Upper lobe of left lung (tissue), 6 donors: ENCODE measurements at regions not wholly inside any gene's neighbourhood (a gene's known extent, or its start where the extent isn't known, plus 50 kb on each side); places are given as distances from the start of the nearest gene placed in this dataset.

Experiments used
- ATAC-seq, 2 donors: fragments of 200-7000 bp; cut with Tn5 transposase; one replicate each; pipeline ENCODE4 v1.9.1; 2022; ENCODE audit warnings: mild to moderate bottlenecking in 2 of 2, moderate library complexity in 2 of 2; ENCODE audit not compliant: low FRiP score in 2 of 2
- DNase-seq, 2 donors: peaks; one replicate each; pipeline ENCODE4 v3.0.0-alpha.2; 2019 to 2020
- H3K27ac ChIP-seq, 4 donors: fragments of 200-600 bp; sonication (generic); one replicate each; pipeline ENCODE4 v1.5.1; 2016 to 2019
- H3K27me3 ChIP-seq, 4 donors: fragments of 200-600 bp; sonication (generic); one replicate each; pipeline ENCODE4 v1.5.1; 2017 to 2019
- H3K36me3 ChIP-seq, 4 donors: fragments of 200-600 bp; sonication (generic); one replicate each; pipeline ENCODE4 v1.5.1; 2016 to 2019
- H3K4me1 ChIP-seq, 4 donors: fragments of 200-600 bp; sonication (generic); one replicate each; pipeline ENCODE4 v1.5.1; 2018 to 2019
- H3K4me3 ChIP-seq, 4 donors: fragments of 200-600 bp; sonication (generic); one replicate each; pipeline ENCODE4 v1.5.1; 2017 to 2019; ENCODE audit warnings: mild to moderate bottlenecking in 2 of 4, moderate library complexity in 1 of 4
- H3K9me3 ChIP-seq, 4 donors: fragments of 200-600 bp; sonication (generic); one replicate each; pipeline ENCODE4 v1.5.1; 2018 to 2019
- CTCF ChIP-seq, 6 experiments: fragments of 450-650 bp in 4 of 6; fragments of 200-600 bp in 2 of 6; sonication (generic) in 2 of 6; IDR thresholded peaks; one replicate each; pipeline ENCODE4 v1.5.1; 2016 to 2019; ENCODE audit warnings: antibody characterized with exemption in 6 of 6
- EP300 ChIP-seq, 4 donors: sonication (generic); formaldehyde crosslinking; IDR thresholded peaks; one replicate each; pipeline ENCODE4 v1.5.1; 2017; ENCODE audit warnings: antibody characterized with exemption in 4 of 4, control low read depth in 2 of 4
- POLR2A ChIP-seq, 4 donors: fragments of 450-650 bp; IDR thresholded peaks; one replicate each; pipeline ENCODE4 v1.5.1; 2016 to 2017; ENCODE audit warnings: antibody characterized with exemption in 4 of 4, mild to moderate bottlenecking in 2 of 4
- POLR2AphosphoS5 ChIP-seq, 2 donors: sonication (generic); formaldehyde crosslinking; IDR thresholded peaks; one replicate each; pipeline ENCODE4 v1.5.1; 2017; ENCODE audit warnings: antibody characterized with exemption in 2 of 2
- WGBS, 2 donors: methylation state at CpG; one replicate each; pipeline ENCODE4 v1.1.5; 2017 to 2018; 5-methylcytosine and 5-hydroxymethylcytosine counted together
- donor health status: DM: no; HTN: no; CAD: no; lungs with moderate emphysema.
- donor health status: DM: no; HTN: yes; CAD: no; lungs with severe emphysema.

- DNase-seq (peak in 1 of 2 donors; percentile 32), ATAC-seq (peak in 1 of 2 donors; percentile 72)
- no peak overlapping the region for H3K4me3 ChIP-seq
- H3K27ac ChIP-seq: peak overlapping the region; percentile 53 to 79 (median 67)
- peaks cover 0 to 14% (median 8%) of the 10 kb centered on the region in 4 donors for H3K4me1 ChIP-seq
- TF ChIP-seq POLR2A (IDR thresholded peaks at IDR 0.05) (peak in 1 of 4 donors; percentile 41), EP300 (IDR thresholded peaks at IDR 0.05) (peak in 2 of 4 donors; percentile 74 to 92), CTCF (IDR thresholded peaks at IDR 0.05) (no peak), POLR2AphosphoS5 (IDR thresholded peaks at IDR 0.05) (peak in 1 of 2 donors; percentile 22)
- WGBS, 2 donors: 45 to 55% methylated on average over 8 of the region's 8 CpGs
- H3K9me3 ChIP-seq: no peaks in the 10 kb centered on the region
- H3K36me3 ChIP-seq: no peaks in the 10 kb centered on the region
- no peaks in the 10 kb centered on the region for H3K27me3 ChIP-seq
Measured at GRCh38 chr7:25619963-25620799, 391.9 kb upstream of the NPVF start.

GRCh38 chr7:25621993-25622392, 393.7 kb upstream of the NPVF start:
- ATAC-seq (no peak), DNase-seq (no peak)
- no peaks in the 10 kb centered on the region for H3K27me3 ChIP-seq
- H3K27ac ChIP-seq: no peak overlapping the region
- peaks cover 0 to 16% (median 8%) of the 10 kb centered on the region in 4 donors for H3K4me1 ChIP-seq
- no peak for TF ChIP-seq CTCF (IDR thresholded peaks at IDR 0.05)
- TF ChIP-seq EP300 (IDR thresholded peaks at IDR 0.05): no peak
- H3K4me3 ChIP-seq: no peak overlapping the region
- WGBS, 2 donors: 91 to 92% methylated on average over 2 of the region's 2 CpGs
- no peaks in the 10 kb centered on the region for H3K36me3 ChIP-seq
- no peaks in the 10 kb centered on the region for H3K9me3 ChIP-seq

GRCh38 chr7:25622695-25623094, 394.4 kb upstream of the NPVF start:
- no peak overlapping the region for H3K4me3 ChIP-seq
- H3K9me3 ChIP-seq: no peaks in the 10 kb centered on the region
- DNase-seq (no peak), ATAC-seq (no peak)
- peaks cover 0 to 16% (median 8%) of the 10 kb centered on the region in 4 donors for H3K4me1 ChIP-seq
- H3K27ac ChIP-seq: no peak overlapping the region
- no peaks in the 10 kb centered on the region for H3K27me3 ChIP-seq
- no peak for TF ChIP-seq POLR2AphosphoS5 (IDR thresholded peaks at IDR 0.05)
- TF ChIP-seq POLR2A (IDR thresholded peaks at IDR 0.05): no peak
- TF ChIP-seq EP300 (IDR thresholded peaks at IDR 0.05): no peak
- no peak for TF ChIP-seq CTCF (IDR thresholded peaks at IDR 0.05)
- 31 to 48% methylated on average over 2 to 3 of the region's 3 CpGs for WGBS, 2 donors
- H3K36me3 ChIP-seq: no peaks in the 10 kb centered on the region

- Histone ChIP-seq H3K36me3 (no peaks in the 10 kb centered on the region), H3K4me1 (peaks cover 0 to 16% (median 8%) of the 10 kb centered on the region in 4 donors), H3K9me3 (no peaks in the 10 kb centered on the region), H3K27ac (no peak overlapping the region), H3K27me3 (no peaks in the 10 kb centered on the region), H3K4me3 (no peak overlapping the region)
- TF ChIP-seq POLR2AphosphoS5 (IDR thresholded peaks at IDR 0.05) (no peak), EP300 (IDR thresholded peaks at IDR 0.05) (no peak), POLR2A (IDR thresholded peaks at IDR 0.05) (no peak), CTCF (IDR thresholded peaks at IDR 0.05) (no peak)
- DNase-seq: no peak
- no peak for ATAC-seq
- WGBS, 2 donors: 87 to 90% methylated on average over 3 of the region's 3 CpGs
Measured at GRCh38 chr7:25624051-25624450, 395.8 kb upstream of the NPVF start.

GRCh38 chr7:25624833-25625232, 396.5 kb upstream of the NPVF start:
- TF ChIP-seq EP300 (IDR thresholded peaks at IDR 0.05) (no peak), POLR2A (IDR thresholded peaks at IDR 0.05) (no peak), CTCF (IDR thresholded peaks at IDR 0.05) (no peak), POLR2AphosphoS5 (IDR thresholded peaks at IDR 0.05) (no peak)
- H3K4me3 ChIP-seq: no peak overlapping the region
- WGBS, 2 donors: 50 to 77% methylated on average over 8 of the region's 8 CpGs
- H3K9me3 ChIP-seq: no peaks in the 10 kb centered on the region
- no peaks in the 10 kb centered on the region for H3K36me3 ChIP-seq
- no peaks in the 10 kb centered on the region for H3K27me3 ChIP-seq
- ATAC-seq (peak; percentile 64 to 81), DNase-seq (no peak)
- H3K27ac ChIP-seq: peak overlapping the region; percentile 41 to 73 (median 62)
- peaks cover 0 to 16% (median 8%) of the 10 kb centered on the region in 4 donors for H3K4me1 ChIP-seq
